SK-N-SH (cell line): ENCODE measurements at regions not wholly inside any gene's neighbourhood (a gene's known extent, or its start where the extent isn't known, plus 50 kb on each side); places are given as distances from the start of the nearest gene placed in this dataset.

Source experiments
- CTCF ChIA-PET: fragments of 300-600, 350-600 bp; formaldehyde crosslinking; extraction: SDS; loops from one replicate; lab custom pipeline; 2021; lab: Yijun Ruan, JAX
- POLR2A ChIA-PET: fragments of 350-600 bp; sonication (Branson Sonifier 250); formaldehyde crosslinking; extraction: SDS; loops from one replicate; lab custom pipeline; 2020; ENCODE audit warnings: antibody characterized with exemption, inconsistent platforms; lab: Yijun Ruan, JAX
- DNase-seq: peaks from one replicate; pipeline ENCODE4 v3.0.0; 2012
- H2AFZ ChIP-seq: fragments of 200-600 bp; sonication (generic); 2 replicates; pipeline ENCODE4 v1.8.1; 2016; ENCODE audit warnings: antibody characterized with exemption, mild to moderate bottlenecking, low read depth
- H3F3A ChIP-seq: fragments of 200-600 bp; sonication (generic); replicated peaks from 2 replicates; pipeline ENCODE3; 2016; ENCODE audit warnings: antibody characterized with exemption, mild to moderate bottlenecking; ENCODE audit not compliant: insufficient read depth
- H3K27ac ChIP-seq, 2 experiments: fragments of 200-500 bp in 1 of 2; fragments of 200-600 bp in 1 of 2; sonication (Bioruptor generic) in 1 of 2; sonication (generic), shearing (Covaris generic) in 1 of 2; 2 replicates each; pipeline versions ENCODE4 v1.5.1 to v1.6.1; 2014 to 2016; ENCODE audit warnings: low read depth in 2 of 2, inconsistent platforms in 1 of 2, low read length in 1 of 2, mild to moderate bottlenecking in 1 of 2, mixed read lengths in 1 of 2
- H3K27me3 ChIP-seq: fragments of 200-600 bp; sonication (generic), shearing (Covaris generic); 2 replicates; pipeline ENCODE4 v1.6.1; 2016; ENCODE audit warnings: mixed run types; ENCODE audit not compliant: insufficient read depth
- H3K36me3 ChIP-seq, 2 experiments: fragments of 200-500 bp in 1 of 2; fragments of 200-600 bp in 1 of 2; sonication (Bioruptor generic) in 1 of 2; sonication (generic) in 1 of 2; replicated peaks in 1 of 2; 2 replicates each; pipeline versions ENCODE3 to v1.5.1; 2014 to 2016; ENCODE audit warnings: low read length in 1 of 2, mild to moderate bottlenecking in 1 of 2; ENCODE audit not compliant: insufficient read depth in 2 of 2, control insufficient read depth in 1 of 2
- H3K4me1 ChIP-seq, 2 experiments: fragments of 200-500 bp in 1 of 2; fragments of 200-600 bp in 1 of 2; sonication (Bioruptor generic) in 1 of 2; sonication (generic), shearing (Covaris generic) in 1 of 2; 2 replicates each; pipeline versions ENCODE4 v1.5.1 to v1.6.1; 2014 to 2016; ENCODE audit warnings: low read depth in 1 of 2, low read length in 1 of 2, mixed run types in 1 of 2; ENCODE audit not compliant: insufficient read depth in 2 of 2, control insufficient read depth in 1 of 2
- H3K4me2 ChIP-seq: fragments of 200-600 bp; sonication (generic), shearing (Covaris generic); 2 replicates; pipeline ENCODE4 v1.6.1; 2017; ENCODE audit warnings: mixed run types
- H3K4me3 ChIP-seq, 2 experiments: fragments of 200-500 bp in 1 of 2; fragments of 200-600 bp in 1 of 2; sonication (Bioruptor generic) in 1 of 2; sonication (generic), shearing (Covaris generic) in 1 of 2; 2 replicates each; pipeline versions ENCODE4 v1.5.1 to v1.8.1; 2014 to 2016; ENCODE audit warnings: low read depth in 2 of 2, inconsistent platforms in 1 of 2, low read length in 1 of 2, mild to moderate bottlenecking in 1 of 2, mixed read lengths in 1 of 2, moderate library complexity in 1 of 2
- H3K79me2 ChIP-seq: fragments of 200-600 bp; sonication (generic); 2 replicates; pipeline ENCODE4 v1.8.1; 2017; ENCODE audit warnings: mild to moderate bottlenecking; ENCODE audit not compliant: insufficient read depth
- H3K9ac ChIP-seq: fragments of 200-600 bp; sonication (generic); 2 replicates; pipeline ENCODE4 v1.6.1; 2017; ENCODE audit warnings: mixed run types
- H3K9me2 ChIP-seq: fragments of 200-600 bp; sonication (generic); 2 replicates; pipeline ENCODE4 v1.6.1; 2017; ENCODE audit warnings: mixed run types
- H3K9me3 ChIP-seq: fragments of 200-600 bp; sonication (generic); 2 replicates; pipeline ENCODE4 v1.6.1; 2017; ENCODE audit warnings: mixed run types, mild to moderate bottlenecking, moderate library complexity
- H4K20me1 ChIP-seq: fragments of 200-600 bp; sonication (generic); 2 replicates; pipeline ENCODE4 v1.6.1; 2017; ENCODE audit warnings: mild to moderate bottlenecking, mixed run types; ENCODE audit not compliant: insufficient read depth
- CTCF ChIP-seq: fragments of 200-600 bp; sonication (generic); IDR thresholded peaks from 2 replicates; pipeline ENCODE4 v1.6.1; 2017; ENCODE audit warnings: antibody characterized with exemption, mild to moderate bottlenecking, moderate library complexity
- ELF1 ChIP-seq: IDR thresholded peaks from 2 replicates; pipeline ENCODE4 v1.4.0; 2012
- EZH2phosphoT487 ChIP-seq: fragments of 200-600 bp; sonication (generic); IDR thresholded peaks from 2 replicates; pipeline ENCODE4 v1.6.1; 2017; ENCODE audit warnings: low read depth, mixed run types, mild to moderate bottlenecking, antibody characterized with exemption, moderate library complexity, borderline replicate concordance
- FOXJ3 ChIP-seq: sonication (generic); formaldehyde crosslinking; IDR thresholded peaks from 2 replicates; pipeline ENCODE4 v1.5.1; 2020; ENCODE audit warnings: mild to moderate bottlenecking, missing genetic modification reagents
- FOXM1 ChIP-seq: IDR thresholded peaks from 2 replicates; pipeline ENCODE4 v1.4.0; 2012; ENCODE audit warnings: low read depth, mild to moderate bottlenecking
- IRF3 ChIP-seq: fragments of 150-350 bp; IDR thresholded peaks from 2 replicates; pipeline ENCODE4 v1.6.1; 2016; ENCODE audit warnings: mild to moderate bottlenecking, low read depth, low read length
- MAX ChIP-seq: IDR thresholded peaks from 2 replicates; pipeline ENCODE4 v1.4.0; 2012; ENCODE audit warnings: low read depth
- MXI1 ChIP-seq: IDR thresholded peaks from 2 replicates; pipeline ENCODE4 v1.6.1; 2012; ENCODE audit warnings: mild to moderate bottlenecking, low read depth, low read length, improper control_type of control experiment
- NFIC ChIP-seq: IDR thresholded peaks from 2 replicates; pipeline ENCODE4 v1.4.0; 2012; ENCODE audit warnings: borderline replicate concordance
- PBX3 ChIP-seq: IDR thresholded peaks from 2 replicates; pipeline ENCODE4; 2012
- POLR2AphosphoS5 ChIP-seq: IDR thresholded peaks from 2 replicates; pipeline ENCODE4 v1.6.1; 2012; ENCODE audit warnings: low read depth, low read length
- RAD21 ChIP-seq: IDR thresholded peaks from 2 replicates; pipeline ENCODE4 v1.6.1; 2012; ENCODE audit warnings: mild to moderate bottlenecking, low read length
- RCOR1 ChIP-seq: fragments of 150-350 bp; IDR thresholded peaks from 2 replicates; pipeline ENCODE4 v1.6.1; 2017; ENCODE audit warnings: antibody characterized with exemption, low read length
- TAF1 ChIP-seq: IDR thresholded peaks from 2 replicates; pipeline ENCODE4 v1.6.1; 2012; ENCODE audit warnings: low read depth, mild to moderate bottlenecking, low read length, moderate library complexity, borderline replicate concordance
- USF1 ChIP-seq: IDR thresholded peaks from 2 replicates; pipeline ENCODE4 v1.4.0; 2012; ENCODE audit warnings: low read depth, borderline replicate concordance
- WGBS: methylation state at CpG from one replicate; pipeline ENCODE4 v1.1.6; 2017; ENCODE audit warnings: low lambda C conversion rate; 5-methylcytosine and 5-hydroxymethylcytosine counted together

- ChIA-PET CTCF (no interaction called here), POLR2A (no interaction called here)
- Histone ChIP-seq H3F3A (no peaks in the 10 kb centered on the region), H3K4me3 (no peak overlapping the region), H3K9me2 (no peaks in the 10 kb centered on the region; the same call in 1 of the 2 replicates), H3K36me3 (no peaks in the 10 kb centered on the region), H3K9me3 (no peaks in the 10 kb centered on the region), H3K27me3 (no peaks in the 10 kb centered on the region), H2AFZ (no peak overlapping the region), H3K4me2 (no peak overlapping the region), H3K4me1 (no peaks in the 10 kb centered on the region), H3K79me2 (no peaks in the 10 kb centered on the region), H3K9ac (no peak overlapping the region), H3K27ac (no peak overlapping the region), H4K20me1 (no peaks in the 10 kb centered on the region)
- DNase-seq: no peak
- TF ChIP-seq MAX (no peak), FOXJ3 (CRISPR knock-in tag) (no peak), FOXM1 (no peak), EZH2phosphoT487 (no peak), USF1 (no peak), CTCF (no peak), IRF3 (no peak), PBX3 (no peak), MXI1 (no peak), POLR2AphosphoS5 (no peak), NFIC (no peak), TAF1 (no peak)
- 37% methylated on average over 2 of the region's 2 CpGs for WGBS
Observed at GRCh38 chr2:13905831-13906230, 726.7 kb upstream of the LRATD1 start.

GRCh38 chr2:13916066-13916465 lies 716.5 kb upstream of the LRATD1 start:
- Histone ChIP-seq H3F3A (no peaks in the 10 kb centered on the region), H3K27me3 (no peaks in the 10 kb centered on the region), H3K4me1 (no peaks in the 10 kb centered on the region), H4K20me1 (no peaks in the 10 kb centered on the region), H3K36me3 (no peaks in the 10 kb centered on the region), H3K9me3 (no peaks in the 10 kb centered on the region), H3K9me2 (no peaks in the 10 kb centered on the region), H3K9ac (no peak overlapping the region), H3K27ac (no peak overlapping the region), H3K4me3 (no peak overlapping the region), H2AFZ (no peak overlapping the region), H3K4me2 (no peak overlapping the region), H3K79me2 (no peaks in the 10 kb centered on the region)
- TF ChIP-seq ELF1: no peak
- TF ChIP-seq MXI1: no peak
- no peak for TF ChIP-seq RCOR1
- no peak for TF ChIP-seq IRF3
- no peak for TF ChIP-seq RAD21
- no peak for TF ChIP-seq FOXM1
- WGBS: 20% methylated on average over 2 of the region's 2 CpGs
- ChIA-PET CTCF (no interaction called here), POLR2A (no interaction called here)
- DNase-seq: no peak
